GM12873 (cell line): ENCODE measurements at regions not wholly inside any gene's neighbourhood (a gene's known extent, or its start where the extent isn't known, plus 50 kb on each side); places are given as distances from the start of the nearest gene placed in this dataset.

Source experiments
- CTCF ChIP-seq: IDR thresholded peaks from 2 replicates; pipeline ENCODE4 v1.5.1; 2012; ENCODE audit warnings: low read depth, mild to moderate bottlenecking, moderate library complexity, low read length, control low read depth; ENCODE audit not compliant: insufficient read depth; ENCODE audit errors: missing control alignments

- TF ChIP-seq CTCF, result no peak
These were observed 138.0 kb upstream of the SMIM31 start for GRCh38 chr4:164615964-164616363.

- no peak for TF ChIP-seq CTCF
These were observed 137.0 kb upstream of the SMIM31 start for GRCh38 chr4:164616961-164617360.

GRCh38 chr4:164617426-164617825, 136.5 kb upstream of the SMIM31 start:
- TF ChIP-seq CTCF, result no peak

GRCh38 chr4:164617911-164618310, 136.0 kb upstream of the SMIM31 start:
- no peak for TF ChIP-seq CTCF

GRCh38 chr4:164621886-164622521, 131.9 kb upstream of the SMIM31 start:
- no peak for TF ChIP-seq CTCF

- no peak for TF ChIP-seq CTCF
These were observed 130.8 kb upstream of the SMIM31 start for GRCh38 chr4:164623099-164623498.

GRCh38 chr4:164639001-164639400, 114.9 kb upstream of the SMIM31 start:
- TF ChIP-seq CTCF, result no peak
